Fibroblast of mammary gland (primary cell): ENCODE measurements at regions not wholly inside any gene's neighbourhood (a gene's known extent, or its start where the extent isn't known, plus 50 kb on each side); places are given as distances from the start of the nearest gene placed in this dataset.

Experiments
- DNase-seq: peaks from one replicate; pipeline ENCODE4 v3.0.0-alpha.2; 2010; ENCODE audit warnings: low read depth
- H3K4me3 ChIP-seq: 2 replicates; pipeline ENCODE4 v1.5.1; 2011; ENCODE audit warnings: low read depth, mild to moderate bottlenecking, low read length, moderate library complexity; ENCODE audit not compliant: control insufficient read depth
- CTCF ChIP-seq: conservative IDR thresholded peaks from 2 replicates; pipeline ENCODE4 v1.5.1; 2011; ENCODE audit warnings: low read depth, low read length, inconsistent platforms; ENCODE audit not compliant: control insufficient read depth, insufficient read depth

DNA sequence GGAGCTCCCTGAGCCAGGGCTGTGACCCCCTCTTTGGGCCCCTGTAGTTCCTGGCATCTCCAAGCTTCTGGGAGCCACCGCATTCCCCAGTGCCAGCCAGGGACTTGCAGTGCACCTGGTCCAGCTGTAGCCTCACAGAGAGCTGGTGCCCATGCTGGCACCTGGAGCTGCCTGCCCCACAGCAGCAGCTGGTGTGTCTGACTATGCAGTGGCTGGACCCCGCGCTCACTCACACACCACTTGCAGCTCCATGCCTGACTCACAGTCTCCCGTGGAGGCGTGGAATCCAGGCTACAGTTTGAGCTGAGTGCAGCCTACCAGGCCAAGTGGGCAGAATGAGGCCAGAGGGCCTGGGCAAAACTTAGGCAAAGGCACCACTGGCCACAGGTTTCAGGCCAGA, 102.2 kb upstream of the NAMPT start:
- DNase-seq, result no peak
- H3K4me3 ChIP-seq, result no peak overlapping the region
- no peak for TF ChIP-seq CTCF

DNA sequence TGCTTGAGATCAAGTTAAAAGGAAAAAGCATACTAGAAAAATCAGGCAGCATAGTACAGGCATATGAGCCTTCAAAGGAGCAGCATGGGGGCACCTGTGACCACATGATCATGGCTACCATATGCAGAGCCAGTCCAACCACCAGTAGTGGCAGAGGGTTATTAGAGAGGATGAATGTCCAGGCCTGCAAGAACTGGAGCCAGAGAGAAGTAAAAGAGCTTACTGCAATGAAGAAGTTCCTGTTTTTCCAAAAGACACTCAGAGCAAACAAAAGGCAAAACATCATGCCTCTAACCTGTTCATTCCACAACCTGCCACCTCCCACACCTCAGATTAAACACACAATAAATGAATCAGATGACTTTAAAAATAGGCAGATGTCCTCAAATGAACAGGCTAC, 99.6 kb upstream of the NAMPT start:
- no peak for TF ChIP-seq CTCF
- DNase-seq, result no peak
- H3K4me3 ChIP-seq, result no peak overlapping the region

- no peak overlapping the region for H3K4me3 ChIP-seq
- no peak for TF ChIP-seq CTCF
- DNase-seq, result no peak
Observed at GRCh38 chr7:106382929-106383328, 98.1 kb upstream of the NAMPT start.

DNA sequence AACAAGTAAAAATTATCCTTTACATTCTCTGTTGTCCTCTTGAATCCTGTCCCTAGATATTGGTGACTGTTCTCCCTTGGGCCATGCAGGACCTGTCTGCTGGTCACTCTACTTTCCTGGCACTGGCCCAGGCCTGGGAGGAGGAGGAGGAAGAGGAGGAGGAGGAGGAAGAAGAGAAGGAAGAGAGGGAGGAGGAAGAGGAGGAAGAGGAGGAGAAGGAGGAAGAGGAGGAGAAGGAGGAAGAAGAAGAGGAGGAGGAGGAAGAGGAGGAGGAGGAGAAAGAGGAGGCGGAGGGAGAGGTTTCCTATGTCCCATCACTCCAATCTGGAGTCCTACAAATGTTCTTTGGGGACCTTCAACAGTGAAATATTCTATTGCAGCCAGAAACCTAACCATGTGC, 97.3 kb upstream of the NAMPT start:
- H3K4me3 ChIP-seq, result no peak overlapping the region
- DNase-seq, result no peak
- no peak for TF ChIP-seq CTCF

DNA sequence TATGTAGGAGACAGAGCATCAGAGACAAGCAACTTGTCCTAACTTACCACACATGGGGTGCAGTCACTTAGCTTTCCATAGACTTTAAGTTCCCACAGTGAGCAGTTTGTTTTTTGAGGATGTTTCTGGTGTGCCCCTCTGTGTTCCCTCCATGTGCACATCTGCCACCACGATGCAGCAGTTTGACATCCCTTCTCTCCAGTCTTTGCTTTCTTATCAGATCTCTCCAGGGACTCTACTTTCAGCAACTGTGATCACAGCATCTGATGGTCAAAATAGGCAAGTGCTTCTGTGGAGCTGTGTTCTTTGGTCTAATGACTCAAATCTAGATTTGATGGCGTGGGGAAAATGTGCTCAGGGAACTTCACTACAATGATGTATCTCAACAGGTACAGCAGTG, 96.5 kb upstream of the NAMPT start:
- no peak for DNase-seq
- no peak overlapping the region for H3K4me3 ChIP-seq
- TF ChIP-seq CTCF, result no peak

DNA sequence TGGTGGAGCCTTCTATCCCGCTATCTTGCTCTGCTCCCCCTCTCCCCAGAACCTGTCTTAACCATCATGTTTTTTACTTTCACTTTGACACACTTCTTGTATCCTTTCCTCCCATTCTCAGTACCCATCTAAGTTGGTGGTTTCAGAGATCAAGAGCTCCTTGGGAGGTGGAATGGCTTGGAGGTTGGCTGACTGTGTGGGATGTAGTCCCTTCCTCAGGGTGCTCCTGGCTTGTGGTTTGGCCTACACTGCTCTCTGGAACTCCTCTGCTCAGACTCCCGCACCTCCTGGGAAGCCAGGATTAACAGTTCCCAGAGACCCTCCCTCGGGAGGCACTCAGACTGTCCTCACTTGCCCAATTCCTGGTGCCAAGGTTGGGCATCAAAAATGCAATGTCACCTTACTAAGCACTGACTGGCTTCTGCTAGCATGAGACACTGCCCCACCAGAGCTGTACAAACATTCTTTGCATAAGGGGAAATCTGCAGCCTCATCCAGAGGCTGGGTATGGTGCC, 93.1 kb upstream of the NAMPT start:
- no peak for DNase-seq
- no peak for TF ChIP-seq CTCF
- no peak overlapping the region for H3K4me3 ChIP-seq
